Keratinocyte (primary cell): ENCODE measurements at regions not wholly inside any gene's neighbourhood (a gene's known extent, or its start where the extent isn't known, plus 50 kb on each side); places are given as distances from the start of the nearest gene placed in this dataset.

Experiments
- CTCF ChIP-seq, 3 experiments: IDR thresholded peaks in 1 of 3; conservative IDR thresholded peaks in 1 of 3; optimal IDR thresholded peaks in 1 of 3; 2 replicates in 2 of 3; 3 replicates in 1 of 3; pipeline versions ENCODE3 to v1.5.1; 2011; ENCODE audit warnings: low read length in 3 of 3, mild to moderate bottlenecking in 3 of 3, moderate library complexity in 2 of 3, control low read depth in 1 of 3, inconsistent platforms in 1 of 3; ENCODE audit not compliant: insufficient read depth in 2 of 3; ENCODE audit errors: extremely low read depth in 1 of 3
- EZH2 ChIP-seq: IDR thresholded peaks from one replicate; pipeline ENCODE4 v1.6.1; 2012; ENCODE audit warnings: inconsistent platforms, mild to moderate bottlenecking, low read length, moderate library complexity

DNA sequence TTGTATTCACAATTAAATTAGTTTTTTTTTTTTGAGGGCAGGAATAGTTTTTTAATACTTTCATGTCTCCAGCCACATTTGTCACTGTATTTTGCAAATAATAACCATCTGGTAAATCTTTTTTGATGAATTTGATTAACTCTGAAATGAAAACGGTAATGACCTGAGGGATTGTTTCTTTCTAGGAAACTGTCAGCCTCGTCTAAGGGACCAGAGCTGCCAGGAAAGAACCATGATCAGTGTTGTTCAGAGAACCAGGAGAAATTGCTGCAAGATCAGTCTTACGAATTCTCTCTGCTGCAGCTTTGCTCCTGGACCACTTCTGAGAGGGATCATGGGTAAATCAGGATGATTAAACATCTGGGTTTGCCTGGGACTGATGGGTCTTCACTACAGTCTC lies 114.5 kb upstream of the TAF11L2 start:
- TF ChIP-seq CTCF (optimal IDR thresholded peaks at IDR 0.05 in 1 of 3, IDR thresholded peaks at IDR 0.05 in 1 of 3, conservative IDR thresholded peaks at IDR 0.05 in 1 of 3; ENCODE audit: extremely low read depth in 1 of 3, insufficient read depth in 2 of 3, low read length in 3 of 3) (no peak), EZH2 (no peak)
